Vagina (tissue), 2 donors: ENCODE measurements at regions not wholly inside any gene's neighbourhood (a gene's known extent, or its start where the extent isn't known, plus 50 kb on each side); places are given as distances from the start of the nearest gene placed in this dataset.

Experiments used
- POLR2A ChIP-seq, 2 donors: fragments of 450-650 bp; IDR thresholded peaks; one replicate each; pipeline ENCODE4 v1.6.1; 2017; ENCODE audit warnings: antibody characterized with exemption in 2 of 2, mild to moderate bottlenecking in 2 of 2, moderate library complexity in 2 of 2
- POLR2AphosphoS5 ChIP-seq, 2 donors: sonication (generic); formaldehyde crosslinking; IDR thresholded peaks; one replicate each; pipeline ENCODE4 v1.9.0; 2017; ENCODE audit warnings: antibody characterized with exemption in 2 of 2, mild to moderate bottlenecking in 2 of 2, low read depth in 1 of 2; ENCODE audit not compliant: insufficient read depth in 1 of 2
- TF ChIP-seq, protein P1 (sequence below), 3 experiments: fragments of 450-650 bp in 2 of 3; fragments of 200-600 bp in 1 of 3; sonication (generic) in 1 of 3; IDR thresholded peaks; one replicate each; pipeline ENCODE4 v1.5.1; 2017 to 2019; ENCODE audit warnings: antibody characterized with exemption in 3 of 3, mild to moderate bottlenecking in 2 of 3, moderate library complexity in 2 of 3

DNA sequence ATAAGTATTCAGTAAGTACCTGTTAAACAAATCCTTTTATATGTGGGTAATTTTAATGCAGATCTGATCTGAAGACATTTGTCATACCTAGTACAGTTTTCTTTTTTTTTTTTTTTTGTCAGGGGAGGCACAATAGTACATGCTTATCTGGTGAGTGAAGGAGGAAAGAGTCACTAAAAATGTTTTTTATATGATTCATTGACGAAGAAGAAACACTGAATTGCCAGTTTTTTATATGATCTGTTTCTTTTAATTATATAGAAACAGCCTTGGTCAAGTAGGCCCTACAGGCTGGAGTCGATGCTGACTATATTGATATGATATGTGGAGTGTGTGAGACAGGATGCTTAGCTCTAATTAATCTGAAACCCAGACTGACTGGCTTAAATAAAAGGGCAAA lies 315.2 kb downstream of the PSAT1 start:
- no peak for TF ChIP-seq POLR2AphosphoS5 (IDR thresholded peaks at IDR 0.05; ENCODE audit: insufficient read depth in 1 of 2, low read depth in 1 of 2)
- TF ChIP-seq, protein P1, sequence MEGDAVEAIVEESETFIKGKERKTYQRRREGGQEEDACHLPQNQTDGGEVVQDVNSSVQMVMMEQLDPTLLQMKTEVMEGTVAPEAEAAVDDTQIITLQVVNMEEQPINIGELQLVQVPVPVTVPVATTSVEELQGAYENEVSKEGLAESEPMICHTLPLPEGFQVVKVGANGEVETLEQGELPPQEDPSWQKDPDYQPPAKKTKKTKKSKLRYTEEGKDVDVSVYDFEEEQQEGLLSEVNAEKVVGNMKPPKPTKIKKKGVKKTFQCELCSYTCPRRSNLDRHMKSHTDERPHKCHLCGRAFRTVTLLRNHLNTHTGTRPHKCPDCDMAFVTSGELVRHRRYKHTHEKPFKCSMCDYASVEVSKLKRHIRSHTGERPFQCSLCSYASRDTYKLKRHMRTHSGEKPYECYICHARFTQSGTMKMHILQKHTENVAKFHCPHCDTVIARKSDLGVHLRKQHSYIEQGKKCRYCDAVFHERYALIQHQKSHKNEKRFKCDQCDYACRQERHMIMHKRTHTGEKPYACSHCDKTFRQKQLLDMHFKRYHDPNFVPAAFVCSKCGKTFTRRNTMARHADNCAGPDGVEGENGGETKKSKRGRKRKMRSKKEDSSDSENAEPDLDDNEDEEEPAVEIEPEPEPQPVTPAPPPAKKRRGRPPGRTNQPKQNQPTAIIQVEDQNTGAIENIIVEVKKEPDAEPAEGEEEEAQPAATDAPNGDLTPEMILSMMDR (IDR thresholded peaks at IDR 0.05): no peak
- TF ChIP-seq POLR2A (IDR thresholded peaks at IDR 0.05): no peak
